Small intestine (tissue), 7 donors: ENCODE measurements at regions not wholly inside any gene's neighbourhood (a gene's known extent, or its start where the extent isn't known, plus 50 kb on each side); places are given as distances from the start of the nearest gene placed in this dataset.

ENCODE experiments used
- DNase-seq, 2 donors: peaks; one replicate each; pipeline versions ENCODE4 v3.0.0 to v3.0.0-alpha.2; 2013
- FAIRE-seq: peaks from 2 replicates; lab custom pipeline; 2012; peaks lifted over from hg19 to GRCh38; lab: Jason Lieb, UNC
- H3K27ac ChIP-seq, 3 donors: one replicate each; pipeline ENCODE4 v1.5.1; 2013; ENCODE audit warnings: low read length in 2 of 3, mild to moderate bottlenecking in 2 of 3, control low read depth in 1 of 3, inconsistent platforms in 1 of 3, low read depth in 1 of 3, moderate library complexity in 1 of 3
- H3K27me3 ChIP-seq, 3 donors: one replicate each; pipeline ENCODE4 v1.6.1; 2013; ENCODE audit warnings: low read length in 3 of 3, inconsistent platforms in 1 of 3; ENCODE audit not compliant: control insufficient read depth in 3 of 3, insufficient read depth in 3 of 3
- H3K36me3 ChIP-seq, 3 donors: one replicate each; pipeline ENCODE4 v1.6.1; 2013; ENCODE audit warnings: low read length in 3 of 3, inconsistent platforms in 1 of 3, low read depth in 1 of 3, mild to moderate bottlenecking in 1 of 3, moderate library complexity in 1 of 3; ENCODE audit not compliant: control insufficient read depth in 3 of 3, insufficient read depth in 2 of 3
- H3K4me1 ChIP-seq, 3 donors: one replicate each; pipeline ENCODE4 v1.6.1; 2013; ENCODE audit warnings: low read length in 2 of 3, inconsistent platforms in 1 of 3, low read depth in 1 of 3, mild to moderate bottlenecking in 1 of 3, moderate library complexity in 1 of 3; ENCODE audit not compliant: control insufficient read depth in 3 of 3, insufficient read depth in 2 of 3
- H3K4me3 ChIP-seq, 3 donors: one replicate each; pipeline ENCODE4 v1.5.1; 2013; ENCODE audit warnings: low read length in 3 of 3, control low read depth in 1 of 3, inconsistent platforms in 1 of 3, low read depth in 1 of 3, mild to moderate bottlenecking in 1 of 3, moderate library complexity in 1 of 3
- H3K9me3 ChIP-seq, 2 donors: one replicate each; pipeline ENCODE4 v1.6.1; 2013; ENCODE audit warnings: low read depth in 1 of 2, low read length in 1 of 2; ENCODE audit not compliant: control insufficient read depth in 2 of 2, insufficient read depth in 1 of 2
- WGBS, 3 donors: extraction: QIAGEN DNeasy Blood & Tissue Kit; methylation state at CpG; one replicate each; pipeline ENCODE4 v1.1.7; 2013; 5-methylcytosine and 5-hydroxymethylcytosine counted together
- donor health status: healthy with polysubstance abuse.
- donor health status: control.
- donor health status: control.
- donor health status: Bipolar disorder and iron deficiency.
- donor health status: healthy.

- Histone ChIP-seq H3K36me3 (no peaks in the 10 kb centered on the region), H3K9me3 (no peaks in the 10 kb centered on the region), H3K4me1 (no peaks in the 10 kb centered on the region), H3K27me3 (peaks cover 0 to 2% (median 0%) of the 10 kb centered on the region in 3 donors), H3K4me3 (no peak overlapping the region), H3K27ac (no peak overlapping the region)
- 78 to 82% (median 78%) methylated on average over 14 of the region's 14 CpGs for WGBS, 3 donors
- FAIRE-seq (no peak), DNase-seq (no peak)
These were observed 57.9 kb upstream of the KCNE2 start for GRCh38 chr21:34305605-34306604.

- DNase-seq = no peak
- WGBS, 3 donors = 62 to 75% (median 69%) methylated on average over 5 of the region's 5 CpGs
- Histone ChIP-seq H3K4me3 (no peak overlapping the region), H3K27ac (no peak overlapping the region), H3K4me1 (no peaks in the 10 kb centered on the region), H3K27me3 (peaks cover 0 to 2% (median 0%) of the 10 kb centered on the region in 3 donors), H3K9me3 (no peaks in the 10 kb centered on the region), H3K36me3 (no peaks in the 10 kb centered on the region)
- FAIRE-seq = no peak
These were observed 55.7 kb upstream of the KCNE2 start for GRCh38 chr21:34307991-34308532.

GRCh38 chr21:34311561-34312330, 52.1 kb upstream of the KCNE2 start:
- no peaks in the 10 kb centered on the region for H3K9me3 ChIP-seq
- no peaks in the 10 kb centered on the region for H3K4me1 ChIP-seq
- DNase-seq (no peak), FAIRE-seq (no peak)
- 85 to 94% (median 89%) methylated on average over 12 of the region's 12 CpGs for WGBS, 3 donors
- no peaks in the 10 kb centered on the region for H3K27me3 ChIP-seq
- H3K36me3 ChIP-seq = no peaks in the 10 kb centered on the region
- H3K4me3 ChIP-seq = no peak overlapping the region
- H3K27ac ChIP-seq = no peak overlapping the region

GRCh38 chr21:34313116-34313515, 50.7 kb upstream of the KCNE2 start:
- no peaks in the 10 kb centered on the region for H3K36me3 ChIP-seq
- H3K4me1 ChIP-seq = no peaks in the 10 kb centered on the region
- no peaks in the 10 kb centered on the region for H3K9me3 ChIP-seq
- DNase-seq (no peak), FAIRE-seq (no peak)
- no peak overlapping the region for H3K27ac ChIP-seq
- H3K27me3 ChIP-seq = no peaks in the 10 kb centered on the region
- WGBS, 3 donors = 45 to 81% (median 64%) methylated on average over 1 of the region's 1 CpG
- no peak overlapping the region for H3K4me3 ChIP-seq
